ENCODE measurements at regions not wholly inside any gene's neighbourhood (a gene's known extent, or its start where the extent isn't known, plus 50 kb on each side); places are given as distances from the start of the nearest gene placed in this dataset.

DNA sequence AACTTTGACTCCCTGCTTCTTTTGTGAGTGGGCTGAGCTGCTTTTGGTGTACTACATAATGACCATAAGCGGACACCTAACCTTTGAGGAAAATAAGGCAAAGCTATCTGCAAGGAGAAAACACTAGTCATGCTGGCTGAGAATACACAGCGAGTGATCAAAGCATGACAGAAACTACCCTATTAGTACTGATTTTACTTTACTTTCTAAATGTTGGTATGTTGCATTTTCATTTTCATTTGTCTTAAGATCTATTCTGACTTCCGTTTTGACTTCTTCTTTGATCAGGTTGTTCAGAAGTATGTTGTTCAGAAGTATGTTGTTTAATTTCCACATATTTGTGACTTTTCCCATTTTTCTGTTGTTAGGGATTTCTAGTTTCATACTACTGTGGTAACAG, 361.1 kb downstream of the TRAM1L1 start:
- no peak for TF ChIP-seq POLR2AphosphoS5 (IDR thresholded peaks at IDR 0.05; ENCODE audit: low read depth, low read length)
- no peak for TF ChIP-seq POLR2A (IDR thresholded peaks at IDR 0.05; ENCODE audit: low read depth, low read length)
- TF ChIP-seq TAF1 (IDR thresholded peaks at IDR 0.05; ENCODE audit: low read depth, low read length) = no peak

All from GM12891 (cell line).